Stimulated activated CD4-positive, alpha-beta T cell treated with anti-CD3 and anti-CD28 coated beads, Interleukin-4, amount 100 ng/mL, for 1 hour (primary cell): ENCODE measurements at regions not wholly inside any gene's neighbourhood (a gene's known extent, or its start where the extent isn't known, plus 50 kb on each side); places are given as distances from the start of the nearest gene placed in this dataset.

Source experiments
- DNase-seq: peaks from one replicate; pipeline ENCODE4 v3.0.0-alpha.2; 2020

GRCh38 chr20:57867807-57868206 is 158.0 kb upstream of the PMEPA1 start:
- DNase-seq = no peak

DNA sequence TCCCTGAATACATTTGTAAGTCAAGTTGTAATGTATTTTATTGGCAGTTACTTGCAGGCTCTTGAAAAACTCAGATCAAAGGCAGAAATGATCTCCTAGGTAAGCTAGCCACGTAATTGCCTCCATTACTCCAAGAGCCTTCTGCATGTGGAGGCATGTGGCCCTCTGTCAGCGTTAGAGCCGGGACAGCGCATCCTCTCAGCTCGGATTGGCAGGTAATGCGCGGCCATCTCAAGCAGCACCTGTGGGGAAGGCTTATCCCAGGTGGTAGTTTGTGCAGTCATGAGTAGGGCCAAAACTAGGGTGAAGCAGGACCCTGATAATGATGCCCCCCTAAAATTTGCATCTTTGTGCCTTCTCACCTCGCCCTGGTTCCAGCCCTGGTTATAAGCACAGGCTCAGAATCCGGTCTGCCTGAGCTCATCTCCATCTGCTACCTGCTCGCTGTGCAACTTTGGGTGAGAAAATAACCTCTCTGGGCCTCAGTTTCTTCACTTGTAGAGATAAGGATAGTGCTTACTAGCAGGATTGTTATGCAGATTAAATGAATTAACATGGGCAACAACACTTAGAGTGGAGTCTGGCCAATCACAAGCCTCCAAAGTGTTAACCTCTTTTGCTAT is 157.5 kb upstream of the PMEPA1 start:
- DNase-seq = no peak

DNA sequence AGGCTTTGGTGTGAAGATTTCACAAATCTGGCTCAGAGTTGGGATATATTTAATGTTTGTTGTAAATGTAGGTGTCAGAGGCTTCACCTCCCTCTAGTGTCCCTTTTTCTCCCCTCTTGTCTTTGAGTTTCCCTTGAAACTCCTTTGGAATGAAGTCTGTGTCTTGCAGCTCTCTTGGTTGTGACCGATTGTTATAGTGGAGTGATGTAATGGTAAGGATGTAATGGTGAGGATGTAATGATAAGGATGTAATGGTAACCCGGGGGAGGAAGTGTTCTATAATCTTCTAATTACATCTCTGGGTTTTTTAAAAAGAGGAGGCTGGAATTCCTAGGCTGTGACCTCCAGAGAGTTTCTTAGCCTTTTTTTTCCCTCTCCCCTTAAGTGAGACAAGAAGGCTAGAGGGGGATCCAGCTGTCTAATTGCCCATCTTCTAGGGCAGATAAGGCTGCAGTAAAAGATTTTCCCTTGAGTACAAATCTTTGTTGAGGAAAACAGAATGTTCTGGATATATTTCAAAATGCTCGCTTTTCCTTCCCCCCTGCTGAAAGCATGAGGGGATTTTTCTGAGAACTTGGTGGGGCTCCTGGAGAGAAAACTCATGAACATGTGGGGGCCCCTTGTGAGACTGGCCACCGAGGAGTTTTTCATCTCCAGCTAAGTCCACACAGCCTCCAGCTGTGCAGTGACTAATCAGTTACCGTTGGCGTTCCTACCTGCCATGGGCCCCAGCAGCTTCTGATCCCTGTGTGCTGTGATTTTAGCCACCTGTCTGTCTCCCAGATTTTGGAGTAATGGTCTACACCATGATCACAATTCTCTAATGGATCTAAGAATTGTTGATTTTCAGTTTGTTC is 156.7 kb upstream of the PMEPA1 start:
- no peak for DNase-seq

- DNase-seq = no peak
Observed at GRCh38 chr20:57865266-57865665, 155.5 kb upstream of the PMEPA1 start.

- DNase-seq = no peak
Observed at GRCh38 chr20:57860576-57860975, 150.8 kb upstream of the PMEPA1 start.

GRCh38 chr20:57857969-57858368 is 148.2 kb upstream of the PMEPA1 start:
- no peak for DNase-seq

GRCh38 chr20:57857118-57857517 is 147.3 kb upstream of the PMEPA1 start:
- DNase-seq = no peak

DNA sequence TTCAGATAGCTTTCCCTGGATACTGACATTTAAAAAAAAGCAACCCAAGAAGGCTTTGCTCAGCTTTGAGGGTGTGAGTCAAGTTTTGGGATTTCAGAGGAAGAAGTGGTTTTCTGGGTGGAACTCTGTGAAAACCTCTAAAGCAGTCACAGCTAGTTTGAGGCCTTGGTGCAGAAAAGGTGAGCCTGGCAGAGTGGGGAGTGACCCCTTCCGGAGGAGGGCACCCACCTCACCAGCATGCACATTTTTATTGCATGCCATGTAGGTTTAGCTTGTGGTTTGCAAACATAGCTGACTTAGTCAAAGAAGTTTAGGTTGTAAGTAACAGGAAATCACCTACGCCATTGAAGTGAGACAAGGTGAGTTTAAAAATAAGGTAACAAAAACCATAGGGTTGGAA is 146.8 kb upstream of the PMEPA1 start:
- DNase-seq = no peak

DNA sequence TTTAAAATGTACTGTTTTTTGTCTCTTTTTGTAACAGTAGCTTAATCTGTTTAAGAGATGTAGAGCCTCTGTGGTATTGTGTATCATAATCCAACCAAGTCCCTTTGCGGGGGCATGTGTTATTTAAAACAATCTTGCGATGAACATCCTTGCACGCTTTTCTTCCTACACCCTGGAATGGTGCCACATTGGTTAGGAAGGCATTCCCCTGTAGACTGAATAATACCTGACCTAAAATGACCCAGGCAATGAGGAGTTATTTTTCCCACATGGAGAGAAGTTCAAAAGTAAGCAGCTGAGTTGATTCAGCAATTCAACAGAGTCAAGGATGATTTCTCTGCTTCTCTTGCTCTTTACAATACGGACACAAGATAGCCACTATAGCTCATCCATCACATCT is 142.0 kb upstream of the PMEPA1 start:
- DNase-seq = no peak

DNA sequence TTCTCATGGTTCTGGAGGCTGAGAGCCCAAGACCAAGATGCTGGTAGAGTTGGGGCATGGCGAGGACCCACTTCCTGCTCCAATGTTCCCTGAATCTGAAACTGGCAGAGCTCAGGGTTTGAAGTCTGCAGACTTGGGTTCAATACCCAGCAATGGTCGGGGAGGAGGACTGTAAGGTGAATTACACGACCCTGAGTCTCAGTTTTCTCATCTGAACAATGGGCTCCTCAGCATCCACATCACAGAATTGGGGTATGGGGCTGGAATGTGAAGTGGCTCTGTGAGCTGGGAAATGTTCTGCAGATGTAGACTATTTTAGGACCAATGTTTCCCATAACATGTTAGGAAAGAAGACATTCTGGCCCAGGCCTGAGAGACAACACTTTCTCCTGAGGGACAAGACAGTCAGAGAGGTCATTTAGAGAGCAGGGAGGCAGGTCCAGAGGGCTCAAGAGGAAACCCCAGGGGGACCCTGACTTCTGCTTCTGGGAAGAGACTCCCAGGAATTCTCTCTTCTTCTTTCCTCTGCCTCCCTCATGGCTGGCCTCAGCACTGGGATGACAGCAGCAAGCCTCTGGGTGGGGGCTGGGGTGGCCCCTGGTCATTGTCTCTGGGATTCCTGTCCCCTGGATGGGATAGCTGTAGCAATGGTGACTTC is 141.3 kb upstream of the PMEPA1 start:
- DNase-seq = no peak

DNA sequence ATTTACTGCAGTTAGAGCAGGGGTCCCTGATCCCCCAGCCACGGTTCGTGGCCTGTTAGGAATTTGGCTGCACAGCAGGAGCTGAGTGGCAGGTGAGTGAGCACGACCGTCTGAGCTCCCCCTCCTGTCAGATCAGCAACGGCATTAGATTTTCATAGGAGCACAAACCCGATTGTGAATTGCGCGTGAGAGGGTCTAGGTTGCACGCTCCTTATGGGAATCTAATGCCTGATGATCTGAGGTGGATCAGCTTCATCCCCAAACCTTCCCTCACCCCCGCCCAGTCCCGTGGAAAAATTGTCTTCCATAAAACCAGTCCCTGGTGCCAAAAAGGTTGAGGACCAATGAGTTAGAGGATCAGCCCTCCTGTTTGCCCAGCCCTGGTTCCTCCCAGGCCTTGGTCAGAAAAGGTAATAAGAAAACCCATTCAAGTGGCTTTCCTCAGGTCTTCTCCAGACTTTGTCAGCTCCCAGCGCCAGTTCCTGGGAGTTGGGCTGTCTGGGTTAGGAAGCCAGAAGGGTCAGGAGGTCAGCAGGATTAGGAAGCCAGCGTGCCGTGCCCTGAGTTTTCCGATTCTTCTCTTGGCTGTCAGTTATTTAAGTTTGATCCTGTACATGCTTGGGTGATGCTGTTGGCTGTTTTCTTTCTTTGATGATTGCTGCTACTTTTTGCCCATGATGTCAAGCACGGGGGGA is 139.9 kb upstream of the PMEPA1 start:
- no peak for DNase-seq

GRCh38 chr20:57849121-57849520 is 139.3 kb upstream of the PMEPA1 start:
- DNase-seq = no peak

DNA sequence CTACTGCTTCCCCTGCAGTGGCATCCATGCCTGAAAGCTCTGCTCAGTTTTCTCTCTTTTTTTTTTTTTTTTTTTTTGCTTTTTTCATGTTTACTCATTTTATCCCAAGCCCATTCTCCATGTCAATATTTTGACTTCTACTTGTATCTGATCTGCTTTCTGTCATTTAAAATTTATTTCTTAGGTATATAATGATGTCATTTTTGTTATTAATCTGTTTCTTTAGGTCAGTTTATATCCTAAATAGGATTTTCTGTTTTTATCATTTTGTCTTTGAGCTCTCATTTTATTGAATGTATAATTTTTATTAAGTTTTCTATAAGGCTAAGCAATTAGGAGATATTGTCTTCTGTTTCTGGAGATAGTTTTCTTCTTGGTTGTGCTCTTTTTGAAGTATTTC is 138.5 kb upstream of the PMEPA1 start:
- no peak for DNase-seq

- DNase-seq = no peak
Observed at GRCh38 chr20:57847104-57847503, 137.3 kb upstream of the PMEPA1 start.

DNA sequence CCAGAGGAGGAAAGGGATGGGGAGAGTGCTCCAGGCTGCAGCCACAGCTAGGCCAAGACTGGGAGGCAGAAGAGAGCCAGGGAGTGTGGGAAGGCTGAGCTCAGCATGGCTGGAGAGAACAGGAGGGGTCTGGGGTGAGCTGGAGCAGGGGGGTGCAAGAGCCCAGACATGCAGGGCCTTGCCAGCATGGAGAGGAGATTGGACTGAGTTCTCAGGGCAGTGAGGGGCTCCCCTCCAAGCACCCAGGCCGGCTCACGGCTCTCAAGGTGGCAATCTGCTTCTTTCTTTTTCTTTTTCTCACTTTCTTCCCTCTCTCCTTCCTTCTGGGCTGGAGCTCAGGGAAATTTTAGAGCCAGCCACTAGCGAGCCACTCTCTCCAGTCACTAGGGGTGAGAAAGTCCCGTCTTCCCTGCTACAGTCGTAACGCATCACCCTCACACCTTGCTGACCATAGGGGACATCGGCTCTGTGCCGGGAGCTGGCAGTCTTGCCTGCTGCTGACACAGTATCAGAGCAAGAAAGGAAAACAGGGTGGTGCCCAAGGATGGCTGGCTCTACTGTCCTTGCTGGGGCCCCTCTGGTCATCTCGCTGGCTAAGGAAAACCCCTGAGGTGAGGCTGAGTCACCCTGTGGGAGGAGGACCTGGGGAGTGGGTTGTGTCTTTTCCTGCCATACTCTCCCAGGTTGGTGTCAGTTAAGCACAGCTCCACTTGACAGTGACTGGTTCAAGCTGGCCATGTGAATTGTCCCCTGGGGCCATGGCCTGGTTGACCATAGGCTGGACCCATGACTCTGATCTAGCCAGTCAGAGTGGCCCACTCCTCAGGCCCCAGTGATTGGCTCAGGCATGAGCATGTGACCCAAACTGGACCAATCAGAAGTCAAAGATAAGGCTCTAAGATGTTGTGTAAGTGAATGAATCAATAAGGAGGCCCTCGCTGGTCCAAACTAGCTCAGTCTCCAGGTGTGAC is 135.1 kb upstream of the PMEPA1 start:
- no peak for DNase-seq

DNA sequence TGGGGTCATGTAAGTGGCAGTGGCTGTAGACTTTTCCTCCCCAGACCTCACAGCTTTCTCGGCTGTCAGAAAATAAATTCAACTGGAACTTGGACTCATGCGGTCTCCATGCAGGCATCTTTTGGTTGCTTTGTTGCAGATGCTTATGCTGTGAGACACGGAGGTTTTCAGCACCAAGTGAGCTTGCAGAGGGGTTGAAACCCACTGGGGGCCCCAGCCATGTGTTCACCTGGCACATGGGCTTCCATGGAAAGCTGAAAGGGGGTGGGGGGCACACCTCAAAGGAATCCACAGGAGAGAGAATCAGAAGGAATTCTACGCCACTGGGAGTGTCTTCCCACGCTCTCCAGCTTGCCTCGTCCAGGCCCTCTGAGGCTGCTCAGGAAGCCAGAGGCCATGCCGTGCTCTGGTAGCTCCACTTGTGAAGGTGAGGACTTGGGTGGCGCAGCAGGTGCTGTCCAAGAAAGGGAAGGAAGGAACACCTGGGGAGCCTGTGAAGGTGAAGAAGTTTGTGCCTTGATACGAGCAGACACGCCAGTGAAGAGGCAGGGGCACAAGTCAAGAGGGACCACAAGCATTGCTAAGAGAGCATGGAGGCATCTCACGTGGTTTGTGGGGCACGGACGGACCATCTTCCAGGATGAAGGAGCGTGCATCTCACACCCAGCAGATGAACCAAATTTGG is 134.3 kb upstream of the PMEPA1 start:
- no peak for DNase-seq

- no peak for DNase-seq
Observed at GRCh38 chr20:57842720-57843119, 132.9 kb upstream of the PMEPA1 start.

- DNase-seq = no peak
Observed at GRCh38 chr20:57841297-57841866, 131.6 kb upstream of the PMEPA1 start.

- no peak for DNase-seq
Observed at GRCh38 chr20:57840504-57841296, 130.9 kb upstream of the PMEPA1 start.

DNA sequence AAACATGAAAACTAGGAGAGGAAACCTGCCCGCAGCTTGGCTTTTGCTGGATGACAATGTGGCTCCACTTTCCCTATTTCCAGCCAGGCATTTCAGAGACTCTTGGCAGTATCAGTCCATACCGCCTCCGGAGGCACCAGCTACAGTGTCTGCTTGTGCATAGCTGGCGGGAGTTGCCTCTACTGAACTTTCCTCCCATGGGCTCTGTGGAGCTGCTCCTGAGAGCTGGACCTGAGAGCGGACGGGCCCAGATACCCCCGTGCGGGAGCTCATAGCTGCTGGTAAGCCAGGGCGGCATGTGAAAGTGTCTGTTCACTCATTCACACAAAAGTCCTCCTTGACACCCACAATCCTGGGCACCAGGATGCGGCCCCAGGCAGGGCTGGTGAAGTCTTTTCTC is 130.3 kb upstream of the PMEPA1 start:
- no peak for DNase-seq
